Sigmoid colon (tissue), 4 donors: ENCODE measurements at regions not wholly inside any gene's neighbourhood (a gene's known extent, or its start where the extent isn't known, plus 50 kb on each side); places are given as distances from the start of the nearest gene placed in this dataset.

Experiments used
- CTCF ChIP-seq, 4 experiments: fragments of 450-650 bp in 3 of 4; fragments of 200-600 bp in 1 of 4; IDR thresholded peaks; one replicate each; pipeline ENCODE4 v1.5.1; 2016 to 2019; ENCODE audit warnings: antibody characterized with exemption in 4 of 4, mild to moderate bottlenecking in 3 of 4, moderate library complexity in 2 of 4
- EP300 ChIP-seq, 4 donors: sonication (generic); formaldehyde crosslinking; IDR thresholded peaks; one replicate each; pipeline ENCODE4 v1.6.1; 2017; ENCODE audit warnings: antibody characterized with exemption in 4 of 4
- POLR2AphosphoS5 ChIP-seq, 4 donors: sonication (generic); formaldehyde crosslinking; IDR thresholded peaks; one replicate each; pipeline ENCODE4 v1.6.1; 2017; ENCODE audit warnings: antibody characterized with exemption in 4 of 4

- TF ChIP-seq POLR2AphosphoS5 (IDR thresholded peaks at IDR 0.05) (no peak), CTCF (IDR thresholded peaks at IDR 0.05) (no peak), EP300 (IDR thresholded peaks at IDR 0.05) (no peak)
Measured at GRCh38 chr5:97499605-97500004, 316.6 kb upstream of the RIOK2 start.
